ENCODE measurements at regions not wholly inside any gene's neighbourhood (a gene's known extent, or its start where the extent isn't known, plus 50 kb on each side); places are given as distances from the start of the nearest gene placed in this dataset.

GRCh38 chr2:8547284-8548064, 134.4 kb upstream of the ID2 start:
- TF ChIP-seq CTCF (IDR thresholded peaks at IDR 0.05), result no peak
- no peak for TF ChIP-seq POLR2A (IDR thresholded peaks at IDR 0.05)
